ENCODE measurements at regions not wholly inside any gene's neighbourhood (a gene's known extent, or its start where the extent isn't known, plus 50 kb on each side); places are given as distances from the start of the nearest gene placed in this dataset.

DNA sequence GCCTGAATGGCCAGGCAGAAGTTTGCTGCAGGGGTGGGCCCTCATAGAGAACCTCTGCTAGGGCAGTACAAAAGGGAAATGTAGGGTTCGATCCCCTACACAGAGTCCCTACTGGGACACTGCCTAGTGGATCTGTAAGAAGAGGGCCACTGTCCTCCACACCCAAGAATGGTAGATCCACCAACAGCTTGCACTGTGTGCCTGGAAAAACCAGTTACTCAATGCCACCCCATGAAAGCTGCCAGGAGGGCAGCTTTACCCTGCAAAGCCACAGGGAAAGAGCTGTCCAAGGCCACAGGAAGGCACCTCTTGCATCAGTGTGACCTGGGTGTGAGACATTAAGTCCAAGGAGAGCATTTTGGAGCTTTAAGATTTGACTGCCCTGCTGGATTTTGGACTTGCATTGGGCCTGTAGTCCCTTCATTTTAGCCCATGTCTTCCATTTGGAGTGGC lies 781.6 kb downstream of the TRAM1L1 start:
- TF ChIP-seq POLR2A (IDR thresholded peaks at IDR 0.05; ENCODE audit: low read depth, low read length): no peak
- no peak for TF ChIP-seq CEBPB (IDR thresholded peaks at IDR 0.05; ENCODE audit: low read depth, low read length)
- TF ChIP-seq, protein P1, sequence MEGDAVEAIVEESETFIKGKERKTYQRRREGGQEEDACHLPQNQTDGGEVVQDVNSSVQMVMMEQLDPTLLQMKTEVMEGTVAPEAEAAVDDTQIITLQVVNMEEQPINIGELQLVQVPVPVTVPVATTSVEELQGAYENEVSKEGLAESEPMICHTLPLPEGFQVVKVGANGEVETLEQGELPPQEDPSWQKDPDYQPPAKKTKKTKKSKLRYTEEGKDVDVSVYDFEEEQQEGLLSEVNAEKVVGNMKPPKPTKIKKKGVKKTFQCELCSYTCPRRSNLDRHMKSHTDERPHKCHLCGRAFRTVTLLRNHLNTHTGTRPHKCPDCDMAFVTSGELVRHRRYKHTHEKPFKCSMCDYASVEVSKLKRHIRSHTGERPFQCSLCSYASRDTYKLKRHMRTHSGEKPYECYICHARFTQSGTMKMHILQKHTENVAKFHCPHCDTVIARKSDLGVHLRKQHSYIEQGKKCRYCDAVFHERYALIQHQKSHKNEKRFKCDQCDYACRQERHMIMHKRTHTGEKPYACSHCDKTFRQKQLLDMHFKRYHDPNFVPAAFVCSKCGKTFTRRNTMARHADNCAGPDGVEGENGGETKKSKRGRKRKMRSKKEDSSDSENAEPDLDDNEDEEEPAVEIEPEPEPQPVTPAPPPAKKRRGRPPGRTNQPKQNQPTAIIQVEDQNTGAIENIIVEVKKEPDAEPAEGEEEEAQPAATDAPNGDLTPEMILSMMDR (conservative IDR thresholded peaks at IDR 0.05; ENCODE audit: low read depth, low read length): no peak
- no peak for TF ChIP-seq RCOR1 (IDR thresholded peaks at IDR 0.05; ENCODE audit: insufficient replicate concordance, low read length)
- no peak for TF ChIP-seq RFX5 (IDR thresholded peaks at IDR 0.05; ENCODE audit: low read depth, low read length)

Measured in IMR-90 (cell line).